RPMI7951 (cell line): ENCODE measurements at regions not wholly inside any gene's neighbourhood (a gene's known extent, or its start where the extent isn't known, plus 50 kb on each side); places are given as distances from the start of the nearest gene placed in this dataset.

ENCODE experiments used
- DNase-seq: peaks from one replicate; pipeline ENCODE4 v3.0.0-alpha.2; 2012; ENCODE audit warnings: low read depth

DNA sequence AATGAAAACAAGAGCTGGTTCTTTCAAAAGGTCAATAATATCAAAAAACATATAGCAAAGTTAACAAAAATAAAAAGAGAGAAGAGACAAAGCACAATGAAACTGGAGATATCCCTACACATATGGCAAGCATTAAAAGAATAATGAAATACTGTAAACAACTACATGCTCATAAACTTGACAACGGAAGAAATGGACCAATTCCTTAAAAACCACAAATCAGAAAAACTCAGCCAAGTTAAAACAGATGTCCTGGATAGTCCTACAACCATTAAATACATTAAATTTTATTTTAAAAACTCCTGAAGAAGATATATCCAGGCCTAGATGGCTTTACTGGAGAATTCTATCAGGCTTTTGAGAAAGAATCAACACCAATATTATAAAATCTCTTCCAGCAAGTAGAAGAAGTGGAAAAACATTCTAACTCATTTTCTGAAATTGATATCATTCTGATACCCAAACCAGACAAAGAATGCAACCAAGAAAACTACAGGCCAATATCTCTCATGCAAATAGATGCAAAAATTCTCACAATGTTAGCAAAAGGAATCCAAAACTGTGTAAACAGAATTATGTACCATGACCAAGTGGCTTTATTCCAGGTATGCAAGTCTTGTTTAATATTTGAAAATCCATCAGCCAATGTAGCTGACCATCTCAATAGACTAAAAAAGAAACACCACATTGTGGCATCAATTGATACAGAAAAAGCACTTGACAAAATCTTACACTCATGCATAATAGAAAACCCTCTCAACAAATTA is 56.1 kb upstream of the LRRC7 start:
- peak; percentile 8 for DNase-seq

DNA sequence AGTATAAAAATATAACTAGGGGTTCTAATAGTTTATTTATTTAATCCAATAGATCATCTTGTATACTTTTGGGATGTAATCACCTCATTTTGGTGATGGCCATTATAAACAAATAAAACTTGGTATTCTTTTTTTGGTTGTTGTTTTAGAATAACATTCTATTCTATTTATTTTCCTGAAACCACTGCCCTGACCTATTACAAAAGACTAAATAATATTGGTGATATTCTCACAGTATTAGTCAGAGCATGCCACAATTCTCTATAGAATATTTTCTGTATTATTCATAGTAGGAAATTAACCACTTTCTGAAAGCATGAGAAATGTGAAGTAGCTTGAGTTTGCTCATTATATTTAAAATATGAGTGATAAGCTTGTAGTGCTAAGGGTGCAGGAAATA is 54.1 kb upstream of the LRRC7 start:
- no peak for DNase-seq
